NCI-H2227 (cell line): ENCODE measurements at regions not wholly inside any gene's neighbourhood (a gene's known extent, or its start where the extent isn't known, plus 50 kb on each side); places are given as distances from the start of the nearest gene placed in this dataset.

Source experiments
- DNase-seq: peaks from one replicate; lab custom pipeline; 2025; ENCODE audit not compliant: unreplicated experiment; lab: John Stamatoyannopoulos, UW

DNA sequence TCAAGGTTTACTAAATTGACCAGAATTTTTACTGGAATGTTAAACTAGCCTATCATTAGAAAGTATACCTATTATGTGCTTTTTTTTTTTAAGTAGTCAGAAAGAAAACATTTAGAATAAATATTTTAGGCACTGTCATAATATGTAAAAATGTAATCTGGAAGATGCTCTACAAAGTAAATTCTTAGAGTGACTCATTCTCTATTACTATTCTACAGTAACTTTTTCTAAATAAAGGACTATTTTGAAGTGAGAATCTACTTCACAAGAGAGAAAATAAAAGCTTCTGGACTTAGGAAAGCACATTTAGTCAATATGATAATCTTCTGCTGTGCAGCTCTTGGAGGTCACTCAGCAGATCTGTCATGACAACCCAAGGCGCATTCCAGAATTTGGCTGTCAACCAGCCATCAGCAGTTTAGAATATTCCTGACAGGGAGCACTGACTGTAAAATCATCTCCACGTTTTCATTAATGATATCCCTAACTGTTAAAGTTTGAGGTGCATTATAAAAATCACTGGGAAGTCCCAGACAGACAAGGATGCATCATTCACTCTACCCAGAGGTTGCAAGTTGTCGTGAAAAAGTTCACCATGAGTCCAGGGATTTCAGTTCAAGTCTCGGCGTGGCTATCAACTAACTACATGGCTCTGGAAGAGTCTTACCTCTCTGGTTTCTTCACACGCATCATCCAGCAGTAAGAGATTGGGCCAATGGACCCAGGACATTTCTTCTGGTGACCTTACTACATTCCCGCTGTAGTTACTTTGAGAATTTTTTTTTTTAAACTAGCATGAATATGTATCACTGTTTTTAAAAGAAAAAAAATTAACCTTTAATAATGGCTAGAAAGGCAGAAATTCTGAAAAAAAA, 374.9 kb downstream of the GJA1 start:
- DNase-seq, result no peak

GRCh38 chr6:121811106-121811505, 375.7 kb downstream of the GJA1 start:
- no peak for DNase-seq

DNA sequence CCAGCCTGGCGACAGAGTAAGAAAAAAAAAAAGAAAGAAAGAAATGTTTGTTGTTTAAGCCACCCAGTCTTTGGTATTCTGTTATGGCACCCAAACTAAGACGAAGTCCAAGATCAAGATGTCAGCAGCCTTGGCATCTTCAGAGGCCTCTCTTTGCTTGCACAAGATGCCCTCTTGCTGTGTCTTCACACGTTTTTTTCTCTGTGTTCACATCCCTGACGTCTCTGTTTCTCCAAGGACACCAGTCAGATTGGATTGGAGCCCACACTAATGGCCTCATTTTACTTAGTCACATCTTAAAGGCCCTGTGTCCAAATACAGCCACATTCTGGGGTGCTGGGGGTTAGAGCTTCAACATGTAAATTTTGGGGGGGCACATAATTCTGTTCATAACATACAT, 380.9 kb downstream of the GJA1 start:
- no peak for DNase-seq

GRCh38 chr6:121816906-121817540, 381.6 kb downstream of the GJA1 start:
- DNase-seq, result no peak

DNA sequence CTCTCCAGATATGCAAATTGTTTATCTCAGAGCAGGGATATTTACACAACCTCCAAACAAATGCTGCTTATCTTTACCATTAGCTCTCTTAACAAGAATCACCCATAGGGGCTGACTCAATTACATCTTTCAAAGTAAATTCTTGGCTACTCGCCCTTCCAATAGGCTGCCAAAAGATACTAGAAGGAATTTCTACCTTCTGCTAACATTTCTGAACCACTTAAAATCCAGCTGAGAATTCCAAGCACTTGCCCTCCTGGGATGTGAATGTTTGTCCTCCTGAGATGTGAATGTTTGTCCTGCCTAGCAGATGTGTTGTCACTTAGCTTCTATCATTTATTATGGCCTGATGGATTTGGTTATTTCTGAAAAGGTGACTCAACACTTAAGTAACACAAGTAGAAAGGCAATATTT, 388.0 kb downstream of the GJA1 start:
- DNase-seq, result no peak

DNA sequence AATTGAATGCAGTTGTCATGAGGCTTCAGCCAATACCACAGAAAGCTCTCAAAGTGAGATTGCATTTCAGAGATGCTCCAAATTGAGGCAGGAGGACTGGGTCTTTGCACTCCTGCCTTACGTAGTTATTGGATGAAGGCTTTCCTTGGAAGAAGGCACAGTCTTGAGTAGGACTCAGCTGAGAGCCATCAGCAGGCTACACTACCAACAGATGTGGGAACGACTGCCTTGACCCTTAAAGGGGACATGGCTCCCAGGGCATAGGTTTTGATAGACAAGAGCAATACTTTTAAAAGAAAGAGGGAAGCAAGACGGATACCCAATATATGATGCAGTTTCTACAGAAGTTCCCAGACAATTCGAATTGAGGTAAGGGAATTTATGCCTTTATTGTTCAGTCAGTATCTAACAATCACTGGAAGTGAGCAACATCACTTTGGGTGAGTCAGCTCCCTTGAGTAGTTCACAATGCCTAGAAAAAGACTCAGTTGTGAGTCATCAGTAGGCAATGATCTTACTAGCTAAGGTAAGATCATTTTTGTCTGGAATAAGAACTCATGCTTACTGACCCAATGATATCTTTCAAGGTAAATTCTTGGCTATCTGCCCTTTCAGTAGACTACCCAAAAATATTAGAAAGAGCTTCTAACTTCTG, 390.8 kb downstream of the GJA1 start:
- no peak for DNase-seq

DNA sequence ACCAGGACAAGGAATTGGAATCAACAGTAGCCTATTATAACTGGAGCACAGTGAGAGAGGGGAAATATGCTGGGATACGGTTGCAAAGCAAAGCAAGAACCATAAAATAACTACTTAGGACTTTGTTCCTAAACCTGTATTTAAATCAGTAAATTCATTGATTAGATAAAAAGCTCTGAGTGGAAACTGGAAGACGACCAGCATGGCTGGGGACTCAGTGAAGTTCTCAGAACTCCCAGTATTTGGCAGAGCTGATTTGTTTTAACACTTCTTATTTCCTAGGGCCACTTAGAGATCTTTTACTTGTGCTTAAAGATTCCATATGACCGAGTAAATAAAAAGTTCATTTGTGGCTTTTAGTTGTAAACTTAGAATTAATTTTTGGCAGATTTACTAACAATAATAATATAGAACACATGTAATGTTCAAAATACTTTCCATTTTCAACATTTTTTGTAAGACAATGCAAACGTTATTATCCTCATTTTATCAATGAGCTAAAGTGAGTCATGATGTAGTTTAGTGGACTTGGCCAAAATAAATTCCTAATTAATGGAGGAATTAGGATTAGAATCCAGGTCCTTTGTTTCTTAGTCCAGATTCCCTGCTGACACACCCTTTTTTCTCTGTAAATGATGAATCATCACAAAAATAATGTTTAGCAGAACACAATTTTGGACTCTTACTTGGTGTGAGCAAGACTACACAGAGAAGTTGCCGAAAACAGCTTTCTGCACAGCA, 392.9 kb downstream of the GJA1 start:
- DNase-seq, result no peak

DNA sequence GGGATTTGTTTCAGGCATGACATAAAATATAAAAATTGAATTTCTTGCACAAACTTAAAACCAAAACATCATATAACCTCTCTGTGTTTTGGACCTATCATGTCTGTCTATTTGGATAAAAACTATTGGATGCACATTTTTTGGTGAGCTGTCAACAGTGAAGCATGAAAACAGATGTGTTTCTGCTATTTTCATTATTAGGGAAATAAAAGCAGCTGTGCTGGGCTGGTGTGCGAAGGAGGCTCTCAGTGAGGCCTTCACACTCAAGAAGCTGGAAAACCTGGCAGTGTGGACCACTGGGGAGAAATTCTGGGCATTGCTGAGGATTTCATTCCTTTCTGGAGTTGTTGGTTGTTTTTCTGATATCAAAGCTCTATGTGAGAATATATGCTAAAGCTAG, 395.3 kb downstream of the GJA1 start:
- DNase-seq, result no peak

DNA sequence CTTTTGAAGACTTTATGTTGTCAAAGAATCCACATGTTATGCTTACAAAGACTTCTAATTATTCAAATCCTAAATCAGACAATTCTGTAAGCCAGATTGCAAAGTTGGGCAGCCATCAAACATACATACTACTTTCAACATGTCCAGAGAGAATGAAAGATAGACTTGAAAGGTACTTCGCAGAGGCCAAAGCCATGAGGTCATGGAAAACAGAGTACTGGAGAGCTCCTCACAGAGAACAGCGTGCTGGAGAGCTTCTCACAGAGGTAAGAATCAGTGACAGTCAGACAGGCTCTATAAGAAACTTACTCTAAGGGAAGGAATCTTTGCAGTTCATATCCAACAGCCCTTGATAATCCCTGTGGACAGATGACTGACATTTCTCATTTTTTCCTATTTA, 400.2 kb downstream of the GJA1 start:
- no peak for DNase-seq

DNA sequence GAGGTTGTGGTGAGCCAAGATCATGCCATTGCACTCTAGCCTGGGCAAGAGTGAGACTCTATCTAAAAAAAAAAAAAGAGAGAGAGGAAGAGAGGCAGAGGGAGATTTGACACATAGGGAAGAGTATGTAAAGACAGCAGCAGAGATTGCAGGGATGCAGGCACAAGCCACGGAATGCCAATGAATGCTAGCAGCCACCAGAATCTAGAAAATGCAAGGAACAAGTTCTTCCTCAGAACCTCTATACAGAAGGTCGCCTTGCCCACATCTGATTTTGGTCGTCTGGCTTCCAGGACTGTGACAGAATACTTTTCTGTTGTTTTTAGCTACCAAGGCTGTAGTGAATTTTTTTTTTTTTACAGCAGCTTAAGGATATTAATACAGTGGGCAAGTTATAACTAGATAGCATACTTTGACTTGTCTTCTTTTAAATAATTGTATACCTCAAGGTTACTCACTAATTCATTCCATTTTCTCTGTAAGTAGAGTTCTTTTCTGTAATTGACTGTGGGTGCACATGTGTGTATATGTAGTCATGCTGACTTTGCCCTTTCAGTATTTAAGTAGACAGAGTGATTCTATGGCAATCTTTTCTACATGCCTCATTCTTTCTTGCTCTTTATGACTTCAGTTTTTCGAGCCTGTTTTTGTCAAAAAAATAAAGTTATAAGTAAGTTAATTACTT, 402.2 kb downstream of the GJA1 start:
- DNase-seq, result no peak

DNA sequence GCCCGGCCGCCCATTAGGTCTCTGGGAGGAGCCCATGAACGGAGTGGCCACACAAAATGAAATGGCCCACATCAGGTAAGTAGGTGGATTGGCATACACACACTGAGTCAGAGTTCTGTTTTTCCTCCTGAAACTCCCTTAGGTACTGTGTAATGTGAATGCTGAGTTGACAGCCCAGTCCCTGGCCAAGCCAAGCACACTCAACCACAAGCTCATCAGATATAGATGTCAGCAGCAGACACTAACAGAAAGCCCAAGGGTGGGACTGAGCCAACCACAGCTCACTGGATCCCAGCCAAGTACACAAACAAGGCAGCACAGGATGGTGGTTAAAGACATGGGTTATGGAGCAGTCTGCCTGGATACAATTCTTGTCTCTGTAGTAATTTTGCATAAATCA, 403.4 kb downstream of the GJA1 start:
- DNase-seq, result no peak

DNA sequence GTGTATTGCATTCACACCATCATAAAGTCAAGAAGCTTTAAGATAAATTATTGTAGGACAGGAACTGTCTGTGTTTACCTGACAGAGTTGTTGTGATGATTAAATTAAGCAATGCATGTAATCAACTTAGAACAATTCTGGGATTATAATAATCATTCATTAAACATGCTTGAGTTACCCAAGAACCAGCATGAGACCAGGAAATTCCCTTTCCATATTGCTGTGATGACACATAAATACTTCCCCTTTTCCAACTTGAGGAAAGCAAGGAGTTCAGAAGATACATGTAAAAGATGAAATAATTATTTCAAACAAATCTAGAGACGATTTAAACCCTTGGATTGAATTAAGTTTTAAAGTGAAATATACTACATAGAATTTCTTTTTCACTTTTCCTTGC, 404.4 kb downstream of the GJA1 start:
- no peak for DNase-seq

DNA sequence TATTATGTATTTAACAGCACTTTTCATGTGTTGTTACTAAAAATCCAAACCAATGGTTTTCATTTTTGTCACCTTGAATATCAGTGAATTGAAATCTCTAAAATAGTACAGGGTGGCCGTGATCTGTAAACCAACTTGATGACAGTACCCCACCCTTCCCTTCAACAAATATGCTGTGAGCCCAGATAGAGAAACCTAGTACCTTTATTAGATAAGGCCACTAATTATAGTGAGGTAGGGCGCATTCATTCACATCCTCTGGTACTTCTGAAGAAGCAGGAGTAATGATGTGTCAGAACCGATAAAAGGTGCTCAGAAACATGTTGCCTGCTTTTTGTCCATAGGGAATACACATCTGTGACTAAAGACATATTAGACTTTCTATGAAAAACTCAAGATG, 409.5 kb downstream of the GJA1 start:
- no peak for DNase-seq

DNA sequence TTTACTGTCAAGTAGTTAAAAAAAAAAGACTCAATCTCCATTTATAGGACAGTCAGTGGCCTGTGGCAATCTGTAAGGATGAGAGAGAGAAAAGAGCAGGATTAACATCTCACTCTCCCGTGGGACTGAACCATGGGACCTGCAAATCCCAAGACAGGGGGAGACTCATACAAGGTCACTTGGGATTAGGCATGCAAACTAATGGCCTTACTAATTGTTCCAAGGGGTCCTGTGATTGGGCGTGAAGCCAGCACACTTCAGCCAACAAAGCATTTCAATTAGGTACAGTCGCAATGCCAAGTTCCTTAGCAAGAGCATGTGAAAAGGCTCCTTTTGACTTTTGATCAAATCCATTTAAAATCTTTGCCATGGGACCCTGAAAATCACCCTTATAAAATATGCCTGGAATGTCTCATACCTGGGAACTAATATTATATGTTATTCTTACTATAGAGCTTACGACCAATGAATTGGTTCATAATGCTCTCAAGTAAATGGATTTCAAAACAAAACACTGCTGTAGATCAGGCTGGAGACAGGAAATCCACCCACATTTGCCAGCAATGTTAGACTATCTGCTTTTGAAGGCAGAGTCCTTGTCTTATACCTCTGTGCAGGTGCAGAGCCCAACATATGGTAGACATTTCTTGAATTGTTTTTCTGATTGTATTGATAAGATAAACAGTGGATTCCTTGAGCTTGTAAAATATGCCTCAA, 412.5 kb downstream of the GJA1 start:
- no peak for DNase-seq

DNA sequence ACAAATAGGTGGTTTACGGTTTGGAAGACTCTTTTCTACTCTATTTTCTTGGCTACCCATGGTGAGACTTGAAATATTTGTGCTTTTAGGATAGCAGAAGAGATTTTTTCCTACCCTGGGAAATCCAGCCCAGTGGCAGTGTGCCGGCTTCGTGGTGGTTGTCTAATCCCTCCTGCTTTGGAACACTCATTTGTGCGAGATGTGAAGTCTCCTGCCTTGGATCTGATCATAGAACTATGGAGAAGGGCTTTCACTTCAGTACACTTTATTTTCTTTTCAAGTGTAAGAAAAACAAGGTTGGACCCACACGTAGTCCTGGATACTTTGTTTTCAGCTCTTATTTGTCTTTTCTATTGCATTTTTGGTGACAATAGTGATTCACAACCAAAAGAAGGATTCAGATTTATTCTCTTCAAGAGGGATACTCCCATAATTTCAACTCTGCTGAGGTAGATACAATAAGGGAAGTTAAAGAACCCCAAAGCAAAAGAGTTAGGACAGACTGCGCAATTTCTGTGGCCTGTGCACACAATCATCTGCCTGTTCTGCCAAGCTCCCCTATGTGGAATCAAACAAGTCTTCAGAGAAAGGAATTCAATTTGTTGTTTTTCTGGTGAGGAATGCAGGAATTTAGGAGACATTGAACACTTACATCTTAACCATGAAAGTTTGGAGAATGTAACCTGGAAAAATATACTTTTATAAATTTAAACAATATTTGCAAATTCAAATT, 413.2 kb downstream of the GJA1 start:
- no peak for DNase-seq

GRCh38 chr6:121849477-121849876, 414.0 kb downstream of the GJA1 start:
- no peak for DNase-seq

DNA sequence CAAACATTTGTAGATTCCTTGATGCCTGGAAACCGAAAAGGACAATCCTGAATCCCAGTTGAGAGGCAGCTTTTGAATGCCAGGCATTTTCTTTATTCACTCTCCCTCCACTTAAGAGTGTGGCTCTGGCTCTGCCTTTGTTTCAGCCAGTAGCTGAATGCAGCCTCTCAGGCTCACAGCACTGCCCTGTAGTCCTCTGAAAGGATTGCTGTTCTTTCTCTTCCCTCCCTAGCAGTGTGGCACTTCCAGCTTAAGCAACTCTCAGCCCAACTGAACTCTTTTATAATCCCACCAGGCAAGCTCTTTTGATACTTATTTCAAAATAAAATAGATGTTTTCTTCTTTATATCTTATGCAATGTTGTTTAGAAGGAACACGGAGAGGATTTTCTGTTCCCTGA, 415.6 kb downstream of the GJA1 start:
- DNase-seq, result no peak

- no peak for DNase-seq
Observed at GRCh38 chr6:121853686-121854085, 418.2 kb downstream of the GJA1 start.

DNA sequence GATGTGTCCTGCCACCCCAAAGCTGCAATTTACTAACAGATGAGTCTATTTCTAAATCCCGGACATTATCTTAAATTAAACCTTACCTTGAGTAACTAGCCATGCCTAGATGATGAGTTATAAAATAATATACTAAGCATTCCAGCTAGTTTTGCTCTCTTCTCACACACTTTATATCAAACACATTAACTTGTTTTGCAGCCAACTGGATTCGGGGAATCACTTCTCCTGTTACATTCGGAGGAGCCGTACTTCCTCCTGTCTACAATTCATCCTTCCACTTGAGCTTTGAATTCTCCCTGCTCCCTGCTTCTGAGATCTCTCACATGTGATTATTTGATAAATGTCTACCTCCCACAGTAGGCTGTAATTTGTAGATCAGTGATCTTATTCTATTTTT, 420.1 kb downstream of the GJA1 start:
- no peak for DNase-seq

GRCh38 chr6:121856296-121856695, 420.9 kb downstream of the GJA1 start:
- no peak for DNase-seq
